NCI-H510A (cell line): ENCODE measurements at regions not wholly inside any gene's neighbourhood (a gene's known extent, or its start where the extent isn't known, plus 50 kb on each side); places are given as distances from the start of the nearest gene placed in this dataset.

Source experiments
- DNase-seq: peaks from one replicate; lab custom pipeline; 2025; lab: John Stamatoyannopoulos, UW

DNA sequence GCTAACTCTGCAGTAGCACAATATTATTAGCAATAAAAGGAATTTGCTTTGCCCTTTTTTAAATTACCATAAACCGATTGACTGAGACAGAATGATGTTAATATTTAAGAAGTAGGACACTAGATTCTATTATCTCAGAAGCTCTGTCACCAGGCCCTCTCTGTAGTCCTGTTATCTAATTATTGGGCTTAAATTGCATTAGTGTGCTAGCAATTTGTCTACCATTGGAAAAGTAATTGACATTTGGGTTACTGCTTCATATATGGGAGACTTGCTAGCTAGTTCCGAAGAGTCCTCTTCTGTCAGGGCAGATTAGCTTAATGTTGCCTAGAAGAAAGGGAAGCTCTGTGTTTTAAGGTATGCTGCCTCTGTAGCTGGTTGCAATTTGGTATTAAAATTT is 1107.3 kb upstream of the EEF2KMT start:
- no peak for DNase-seq

DNA sequence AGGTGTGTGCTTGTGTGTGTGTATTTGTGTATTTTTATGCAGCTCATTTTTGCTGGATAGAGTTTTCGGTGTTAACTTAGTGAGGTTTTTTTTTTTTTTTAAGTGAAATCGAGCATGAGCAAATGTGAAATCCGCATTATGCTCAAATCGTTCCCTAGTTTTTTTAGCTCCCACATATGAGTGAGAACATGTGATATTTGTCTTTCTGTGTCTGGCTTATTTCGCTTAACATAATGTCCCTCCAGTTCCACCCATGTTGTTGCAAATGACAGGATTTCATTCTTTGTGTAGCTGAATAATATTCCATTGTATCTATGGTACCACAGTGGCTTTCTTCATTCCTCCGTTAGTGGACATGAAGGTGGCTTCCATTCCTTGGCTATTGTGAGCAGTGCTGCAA is 1103.3 kb upstream of the EEF2KMT start:
- no peak for DNase-seq

GRCh38 chr16:6200271-6200670 is 1102.7 kb upstream of the EEF2KMT start:
- DNase-seq: no peak

DNA sequence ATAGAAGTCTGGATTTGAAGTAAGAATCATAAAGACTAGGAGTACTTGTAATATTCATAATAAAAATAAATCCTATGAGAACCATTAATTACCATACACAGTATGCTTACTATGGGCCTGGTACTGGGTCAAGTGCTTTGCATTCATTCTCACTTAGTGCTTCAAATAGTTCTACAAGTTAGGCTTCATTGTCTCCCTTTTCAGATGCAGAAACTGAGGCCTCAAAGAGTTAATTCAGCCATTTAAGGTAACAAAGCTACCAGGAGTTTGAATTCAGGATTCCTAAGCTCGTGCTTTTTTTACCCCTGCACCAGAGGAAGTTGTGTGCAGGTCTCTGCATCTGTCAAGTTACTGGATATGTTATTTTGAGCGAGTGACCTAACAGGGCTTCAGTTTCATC is 1098.4 kb upstream of the EEF2KMT start:
- DNase-seq: no peak

- no peak for DNase-seq
Measured at GRCh38 chr16:6193718-6194117, 1096.1 kb upstream of the EEF2KMT start.

DNA sequence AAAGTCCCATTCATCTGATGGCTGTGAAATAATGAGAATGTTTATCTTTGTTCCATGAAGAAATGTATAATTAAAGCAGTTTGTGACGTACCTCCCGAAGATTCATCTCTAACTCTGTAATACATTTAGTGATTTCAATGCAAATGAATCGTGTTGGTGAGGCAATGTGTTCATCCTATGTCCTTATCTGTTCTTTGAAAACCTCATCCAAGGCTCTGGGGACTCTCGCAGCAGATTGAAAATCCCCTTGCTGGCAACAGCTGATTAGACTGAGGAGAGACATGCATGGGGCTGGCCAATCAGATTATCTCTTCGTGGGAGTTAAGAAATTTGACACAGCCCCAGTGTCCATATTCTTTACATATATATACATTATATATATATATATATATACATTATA is 1095.4 kb upstream of the EEF2KMT start:
- no peak for DNase-seq

DNA sequence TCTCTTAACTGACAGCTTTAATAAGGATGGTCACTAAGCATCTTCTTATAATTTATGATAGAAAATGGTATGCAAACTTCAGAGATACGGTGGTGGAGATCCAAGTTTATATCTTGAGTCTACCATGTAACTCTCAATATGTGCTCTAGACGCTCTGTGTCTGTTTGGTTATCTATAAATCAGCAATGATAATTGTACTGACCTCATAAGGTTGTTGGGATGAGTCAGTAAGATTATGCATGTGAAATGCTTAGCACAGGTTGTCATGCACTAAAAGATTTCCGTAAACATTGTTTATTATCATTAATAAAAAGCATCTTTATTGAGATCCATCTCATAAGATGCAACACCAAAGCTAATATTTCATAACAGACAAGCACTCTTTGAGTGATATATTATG is 1094.9 kb upstream of the EEF2KMT start:
- no peak for DNase-seq

DNA sequence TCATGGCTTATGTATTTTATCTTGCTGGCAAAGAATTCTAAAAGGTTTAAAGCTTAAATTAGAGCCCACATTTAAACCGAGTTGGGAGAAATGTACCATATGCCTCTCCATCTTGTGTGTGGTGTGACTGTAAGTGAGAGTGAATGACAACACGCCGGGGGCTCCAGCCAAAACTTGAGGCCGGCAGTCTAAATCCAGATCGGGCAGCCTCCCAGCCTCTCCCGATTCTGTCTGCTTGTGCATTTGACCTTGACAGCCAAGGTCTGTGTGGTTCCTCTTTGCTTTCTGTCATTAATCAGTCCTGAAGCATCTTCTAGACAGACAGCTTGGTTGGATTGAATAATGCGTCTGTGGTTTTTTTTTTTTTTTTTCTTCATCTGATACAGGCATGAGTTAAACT is 1093.2 kb upstream of the EEF2KMT start:
- DNase-seq: no peak

- DNase-seq: no peak
Measured at GRCh38 chr16:6189216-6189615, 1091.6 kb upstream of the EEF2KMT start.

GRCh38 chr16:6177616-6178180 is 1080.1 kb upstream of the EEF2KMT start:
- DNase-seq: no peak

DNA sequence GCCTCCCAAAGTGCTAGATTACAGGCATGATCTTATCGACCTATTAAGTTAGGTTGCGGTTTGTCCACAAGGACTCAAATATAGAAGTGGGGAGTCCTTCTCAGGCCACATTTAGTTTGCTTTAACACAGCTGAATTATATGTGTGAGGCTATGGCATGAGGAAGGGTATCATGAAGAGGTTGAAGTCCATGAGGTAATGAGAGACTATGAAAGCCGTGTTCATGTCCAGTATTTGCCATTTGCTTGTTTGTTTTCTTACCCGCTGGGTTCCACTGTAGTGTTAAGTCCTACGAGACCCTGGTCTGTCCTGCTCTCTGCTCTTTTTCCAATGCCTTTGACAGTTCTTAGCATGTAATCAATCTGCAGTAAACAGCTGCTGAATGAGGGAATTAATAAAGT is 1072.4 kb upstream of the EEF2KMT start:
- DNase-seq: no peak

GRCh38 chr16:6165330-6165979 is 1067.9 kb upstream of the EEF2KMT start:
- DNase-seq: no peak

GRCh38 chr16:6160871-6161270 is 1063.3 kb upstream of the EEF2KMT start:
- no peak for DNase-seq

DNA sequence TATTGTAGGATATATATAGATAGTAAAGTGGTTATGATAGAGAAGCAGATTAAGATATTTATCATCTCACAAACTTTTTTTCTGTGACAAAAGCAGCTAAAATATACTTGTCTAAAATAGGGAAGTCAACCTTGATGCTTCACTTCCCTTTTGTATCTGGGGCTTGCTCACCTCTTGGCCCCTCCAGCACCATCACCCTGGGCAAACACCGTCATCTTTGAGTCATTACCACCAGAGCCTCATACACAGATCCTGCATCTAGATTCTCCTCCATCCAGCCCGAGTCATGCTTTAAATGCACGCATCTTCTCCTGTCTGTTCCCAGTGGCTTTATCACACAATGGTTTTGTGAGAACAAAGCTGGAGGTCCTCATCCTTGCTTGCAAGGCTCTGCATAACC is 1062.7 kb upstream of the EEF2KMT start:
- no peak for DNase-seq

GRCh38 chr16:6157806-6158205 is 1060.2 kb upstream of the EEF2KMT start:
- DNase-seq: no peak

GRCh38 chr16:6155271-6155670 is 1057.7 kb upstream of the EEF2KMT start:
- DNase-seq: no peak

DNA sequence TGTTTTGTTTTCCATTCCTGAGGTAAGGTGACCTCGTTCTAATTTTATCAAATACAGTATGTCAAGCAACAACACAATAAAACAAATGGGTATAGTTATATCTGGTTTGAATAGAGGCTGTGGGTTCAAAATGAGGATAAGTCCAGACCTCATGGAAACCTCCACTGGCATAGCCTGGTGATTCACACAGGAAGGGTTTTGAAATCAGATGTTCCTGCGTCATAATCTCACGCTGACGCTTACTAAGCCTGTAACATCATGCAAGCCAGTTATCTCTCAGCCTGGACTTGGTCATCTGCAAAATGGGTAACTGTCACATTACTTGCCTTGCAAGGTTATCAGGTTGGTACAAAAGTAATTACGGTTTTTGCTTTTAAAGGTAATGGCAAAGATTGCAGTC is 1056.3 kb upstream of the EEF2KMT start:
- no peak for DNase-seq

DNA sequence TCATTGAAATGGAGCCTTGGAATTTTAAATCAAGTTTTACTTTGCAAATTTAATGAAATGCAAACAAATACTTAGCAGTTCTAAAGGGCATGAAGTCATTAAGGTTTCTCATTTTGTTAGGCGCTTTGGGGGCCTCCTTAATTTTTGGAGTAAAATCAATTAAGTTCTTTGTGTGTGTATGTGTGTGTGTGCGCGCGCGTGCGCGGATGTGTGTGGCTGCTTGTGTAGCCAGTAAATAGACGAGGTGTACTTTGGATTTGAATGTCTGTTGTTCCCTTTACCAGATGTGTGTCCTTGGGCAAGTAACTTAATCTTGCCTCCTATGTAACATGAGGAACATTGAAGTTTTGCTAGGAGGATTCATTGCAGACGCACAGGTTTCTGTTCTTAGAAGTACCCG is 1051.4 kb upstream of the EEF2KMT start:
- DNase-seq: no peak

DNA sequence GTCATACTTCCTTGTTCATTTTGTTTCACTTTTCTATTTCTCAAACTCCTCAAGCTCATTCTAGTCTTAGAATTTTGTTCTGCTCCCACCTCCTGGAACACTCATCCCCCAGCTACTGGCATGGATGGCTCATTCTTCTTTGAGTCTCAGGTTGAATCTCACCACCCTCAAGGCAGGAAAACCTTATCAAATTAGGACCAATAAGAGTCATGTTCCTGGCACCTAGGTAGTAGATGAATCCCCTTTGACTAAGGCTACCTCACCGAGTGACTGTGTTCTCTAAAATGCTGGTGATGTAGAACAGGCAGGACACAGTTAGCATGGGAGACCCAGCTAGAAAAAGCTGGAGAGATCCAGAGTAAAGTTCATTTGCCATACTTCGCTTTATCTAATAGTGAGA is 1050.8 kb upstream of the EEF2KMT start:
- no peak for DNase-seq

- no peak for DNase-seq
Measured at GRCh38 chr16:6146874-6147425, 1049.4 kb upstream of the EEF2KMT start.

- no peak for DNase-seq
Measured at GRCh38 chr16:6146356-6146755, 1048.8 kb upstream of the EEF2KMT start.

- no peak for DNase-seq
Measured at GRCh38 chr16:6144463-6144862, 1046.9 kb upstream of the EEF2KMT start.

DNA sequence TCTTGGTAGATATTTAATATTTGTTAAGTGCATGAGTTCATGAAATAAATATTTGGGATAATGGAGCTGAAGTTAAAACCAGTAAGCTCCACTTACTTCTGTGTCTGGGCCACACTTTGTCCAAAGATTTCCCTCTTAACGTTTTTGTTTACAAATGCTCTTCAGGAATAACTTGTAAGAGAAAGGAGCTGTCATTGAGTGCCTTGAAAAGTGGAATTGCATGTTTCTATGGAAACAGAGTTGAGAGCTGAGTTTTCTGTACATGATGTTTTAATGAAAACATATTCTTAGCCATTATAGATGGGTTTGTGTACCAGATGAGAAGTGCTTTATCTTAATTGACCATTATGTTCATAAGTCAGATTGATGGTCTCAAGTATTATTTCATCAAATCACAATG is 1045.4 kb upstream of the EEF2KMT start:
- DNase-seq: no peak

DNA sequence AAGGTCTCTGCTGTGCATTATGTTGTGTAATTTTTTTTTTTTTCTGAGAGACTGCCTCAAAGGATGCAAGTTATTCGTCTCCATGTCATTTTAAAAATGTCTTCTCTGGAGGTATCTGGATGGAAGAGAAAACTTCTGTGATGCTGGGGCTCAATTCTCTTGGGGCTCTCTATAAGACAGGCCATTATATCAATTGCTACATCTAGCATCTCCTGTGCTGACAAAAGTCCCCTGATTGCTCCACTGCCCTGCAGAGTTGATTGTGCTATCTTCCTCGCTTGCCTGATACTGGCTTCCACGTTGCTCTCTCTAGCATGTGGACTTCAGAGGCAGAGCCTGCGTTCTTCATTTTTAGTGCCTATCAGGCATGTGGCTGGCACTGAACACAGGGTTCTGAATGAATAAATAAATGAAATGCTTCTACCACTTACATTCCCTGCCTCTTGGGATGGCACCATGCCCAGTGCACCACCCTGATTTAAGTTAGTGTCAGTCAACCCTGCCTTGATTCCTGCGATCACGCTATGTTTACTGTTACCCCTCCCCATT is 1035.5 kb upstream of the EEF2KMT start:
- DNase-seq: no peak
